ENCODE measurements at regions not wholly inside any gene's neighbourhood (a gene's known extent, or its start where the extent isn't known, plus 50 kb on each side); places are given as distances from the start of the nearest gene placed in this dataset.

DNA sequence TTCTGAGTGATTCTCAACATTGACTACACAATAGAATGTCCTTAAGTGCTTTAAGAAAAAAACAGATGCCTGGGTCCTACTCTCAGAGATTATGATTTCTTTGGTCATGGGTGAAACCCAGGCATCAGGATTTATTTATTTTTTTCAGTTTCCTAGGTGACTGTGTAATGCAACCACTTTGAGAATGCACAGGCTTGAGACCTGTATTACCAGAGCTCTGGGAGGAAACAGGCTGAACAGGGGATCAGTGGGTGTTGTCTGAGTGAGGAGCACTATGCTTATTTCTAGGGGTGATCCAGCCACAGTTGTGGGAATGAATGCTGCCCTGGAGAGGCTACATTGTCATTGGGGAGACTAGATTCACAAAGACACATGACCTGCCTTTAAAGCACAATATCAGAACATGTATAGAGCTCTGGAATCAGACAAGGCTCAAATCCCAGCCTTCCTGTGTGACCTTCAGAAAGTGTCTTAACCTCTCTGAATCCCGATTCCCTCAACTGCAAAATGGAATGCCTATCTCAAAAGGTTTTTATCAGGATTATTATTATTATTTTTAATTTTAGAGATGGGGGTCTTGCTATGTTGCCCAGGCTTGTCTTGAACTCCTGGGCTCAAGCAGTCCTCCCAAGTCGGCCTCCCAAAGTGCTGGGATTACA is 61.6 kb upstream of the PRPS1 start:
- TF ChIP-seq FOXA1 (IDR thresholded peaks at IDR 0.05) (no peak), TAF1 (conservative IDR thresholded peaks at IDR 0.05) (no peak), HNF4G (IDR thresholded peaks at IDR 0.05) (no peak), RAD21 (IDR thresholded peaks at IDR 0.05) (no peak), YY1 (IDR thresholded peaks at IDR 0.05) (no peak)
- TF ChIP-seq, protein P1, sequence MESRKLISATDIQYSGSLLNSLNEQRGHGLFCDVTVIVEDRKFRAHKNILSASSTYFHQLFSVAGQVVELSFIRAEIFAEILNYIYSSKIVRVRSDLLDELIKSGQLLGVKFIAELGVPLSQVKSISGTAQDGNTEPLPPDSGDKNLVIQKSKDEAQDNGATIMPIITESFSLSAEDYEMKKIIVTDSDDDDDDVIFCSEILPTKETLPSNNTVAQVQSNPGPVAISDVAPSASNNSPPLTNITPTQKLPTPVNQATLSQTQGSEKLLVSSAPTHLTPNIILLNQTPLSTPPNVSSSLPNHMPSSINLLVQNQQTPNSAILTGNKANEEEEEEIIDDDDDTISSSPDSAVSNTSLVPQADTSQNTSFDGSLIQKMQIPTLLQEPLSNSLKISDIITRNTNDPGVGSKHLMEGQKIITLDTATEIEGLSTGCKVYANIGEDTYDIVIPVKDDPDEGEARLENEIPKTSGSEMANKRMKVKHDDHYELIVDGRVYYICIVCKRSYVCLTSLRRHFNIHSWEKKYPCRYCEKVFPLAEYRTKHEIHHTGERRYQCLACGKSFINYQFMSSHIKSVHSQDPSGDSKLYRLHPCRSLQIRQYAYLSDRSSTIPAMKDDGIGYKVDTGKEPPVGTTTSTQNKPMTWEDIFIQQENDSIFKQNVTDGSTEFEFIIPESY (IDR thresholded peaks at IDR 0.05) = no peak
- TF ChIP-seq, protein P2, sequence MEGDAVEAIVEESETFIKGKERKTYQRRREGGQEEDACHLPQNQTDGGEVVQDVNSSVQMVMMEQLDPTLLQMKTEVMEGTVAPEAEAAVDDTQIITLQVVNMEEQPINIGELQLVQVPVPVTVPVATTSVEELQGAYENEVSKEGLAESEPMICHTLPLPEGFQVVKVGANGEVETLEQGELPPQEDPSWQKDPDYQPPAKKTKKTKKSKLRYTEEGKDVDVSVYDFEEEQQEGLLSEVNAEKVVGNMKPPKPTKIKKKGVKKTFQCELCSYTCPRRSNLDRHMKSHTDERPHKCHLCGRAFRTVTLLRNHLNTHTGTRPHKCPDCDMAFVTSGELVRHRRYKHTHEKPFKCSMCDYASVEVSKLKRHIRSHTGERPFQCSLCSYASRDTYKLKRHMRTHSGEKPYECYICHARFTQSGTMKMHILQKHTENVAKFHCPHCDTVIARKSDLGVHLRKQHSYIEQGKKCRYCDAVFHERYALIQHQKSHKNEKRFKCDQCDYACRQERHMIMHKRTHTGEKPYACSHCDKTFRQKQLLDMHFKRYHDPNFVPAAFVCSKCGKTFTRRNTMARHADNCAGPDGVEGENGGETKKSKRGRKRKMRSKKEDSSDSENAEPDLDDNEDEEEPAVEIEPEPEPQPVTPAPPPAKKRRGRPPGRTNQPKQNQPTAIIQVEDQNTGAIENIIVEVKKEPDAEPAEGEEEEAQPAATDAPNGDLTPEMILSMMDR (IDR thresholded peaks at IDR 0.05; ENCODE audit: low read depth, low read length, missing input control) = no peak
- 80% methylated on average over 2 of the region's 2 CpGs for WGBS
- no peak for DNase-seq (ENCODE audit: low spot score)

DNA sequence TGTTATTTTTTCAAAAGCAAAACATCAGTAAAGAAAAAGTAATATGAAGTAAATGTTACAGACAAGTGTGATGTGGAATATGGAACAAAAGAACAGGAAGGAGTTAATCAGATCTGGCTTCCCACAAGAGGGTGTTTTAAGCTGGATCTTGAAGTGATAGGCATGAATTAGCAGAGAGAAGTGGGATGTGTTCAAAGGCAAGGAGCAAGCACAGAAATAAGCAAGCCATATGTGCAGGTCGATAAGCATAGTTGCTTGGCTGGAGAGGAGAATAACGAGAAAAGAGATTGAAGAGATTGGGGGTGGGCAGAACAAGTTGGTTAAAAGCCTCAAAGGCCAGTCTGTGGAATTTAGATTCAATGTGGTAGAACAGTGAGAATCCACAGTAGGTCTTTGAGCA is 60.9 kb upstream of the PRPS1 start:
- WGBS = 57% methylated on average over 2 of the region's 2 CpGs
- TF ChIP-seq HNF4G (IDR thresholded peaks at IDR 0.05) (no peak), YY1 (IDR thresholded peaks at IDR 0.05) (no peak), EGR1 (IDR thresholded peaks at IDR 0.05; ENCODE audit: low read depth in 2 of 2) (no peak), RAD21 (IDR thresholded peaks at IDR 0.05) (no peak), HNF4A (conservative IDR thresholded peaks at IDR 0.05) (no peak)
- TF ChIP-seq, protein P3, sequence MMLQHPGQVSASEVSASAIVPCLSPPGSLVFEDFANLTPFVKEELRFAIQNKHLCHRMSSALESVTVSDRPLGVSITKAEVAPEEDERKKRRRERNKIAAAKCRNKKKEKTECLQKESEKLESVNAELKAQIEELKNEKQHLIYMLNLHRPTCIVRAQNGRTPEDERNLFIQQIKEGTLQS (IDR thresholded peaks at IDR 0.05) = no peak
- Histone ChIP-seq H3K27me3 (ENCODE audit: control insufficient read depth in 4 of 4, insufficient read depth in 4 of 4, low read length in 3 of 4) (no peaks in the 10 kb centered on the region), H3K27ac (ENCODE audit: low read depth in 1 of 2, low read length in 2 of 2) (no peak overlapping the region), H3K9ac (ENCODE audit: low read depth in 1 of 2, low read length in 2 of 2) (no peak overlapping the region), H3K4me1 (ENCODE audit: control insufficient read depth in 4 of 4, insufficient read depth in 4 of 4, low read length in 3 of 4) (no peaks in the 10 kb centered on the region), H3K36me3 (ENCODE audit: control insufficient read depth in 4 of 4, insufficient read depth in 3 of 4, low read depth in 1 of 4, low read length in 3 of 4) (no peaks in the 10 kb centered on the region), H3K4me3 (ENCODE audit: low read depth in 1 of 3, low read length in 3 of 3) (no peak overlapping the region), H3K9me3 (ENCODE audit: control insufficient read depth in 4 of 4, low read length in 3 of 4) (no peaks in the 10 kb centered on the region)
- DNase-seq (ENCODE audit: low spot score) = no peak

More for the DNA sequence above, 61.6 kb upstream of the PRPS1 start:
- no peak overlapping the region for H3K27ac ChIP-seq (ENCODE audit: low read depth in 1 of 2, low read length in 2 of 2)
- H3K27me3 ChIP-seq (ENCODE audit: control insufficient read depth in 4 of 4, insufficient read depth in 4 of 4, low read length in 3 of 4) = no peaks in the 10 kb centered on the region
- no peaks in the 10 kb centered on the region for H3K36me3 ChIP-seq (ENCODE audit: control insufficient read depth in 4 of 4, insufficient read depth in 3 of 4, low read depth in 1 of 4, low read length in 3 of 4)
- H3K9me3 ChIP-seq (ENCODE audit: control insufficient read depth in 4 of 4, low read length in 3 of 4) = no peaks in the 10 kb centered on the region
- H3K4me3 ChIP-seq (ENCODE audit: low read depth in 1 of 3, low read length in 3 of 3) = no peak overlapping the region
- H3K4me1 ChIP-seq (ENCODE audit: control insufficient read depth in 4 of 4, insufficient read depth in 4 of 4, low read length in 3 of 4) = no peaks in the 10 kb centered on the region
- no peak overlapping the region for H3K9ac ChIP-seq (ENCODE audit: low read depth in 1 of 2, low read length in 2 of 2)

DNA sequence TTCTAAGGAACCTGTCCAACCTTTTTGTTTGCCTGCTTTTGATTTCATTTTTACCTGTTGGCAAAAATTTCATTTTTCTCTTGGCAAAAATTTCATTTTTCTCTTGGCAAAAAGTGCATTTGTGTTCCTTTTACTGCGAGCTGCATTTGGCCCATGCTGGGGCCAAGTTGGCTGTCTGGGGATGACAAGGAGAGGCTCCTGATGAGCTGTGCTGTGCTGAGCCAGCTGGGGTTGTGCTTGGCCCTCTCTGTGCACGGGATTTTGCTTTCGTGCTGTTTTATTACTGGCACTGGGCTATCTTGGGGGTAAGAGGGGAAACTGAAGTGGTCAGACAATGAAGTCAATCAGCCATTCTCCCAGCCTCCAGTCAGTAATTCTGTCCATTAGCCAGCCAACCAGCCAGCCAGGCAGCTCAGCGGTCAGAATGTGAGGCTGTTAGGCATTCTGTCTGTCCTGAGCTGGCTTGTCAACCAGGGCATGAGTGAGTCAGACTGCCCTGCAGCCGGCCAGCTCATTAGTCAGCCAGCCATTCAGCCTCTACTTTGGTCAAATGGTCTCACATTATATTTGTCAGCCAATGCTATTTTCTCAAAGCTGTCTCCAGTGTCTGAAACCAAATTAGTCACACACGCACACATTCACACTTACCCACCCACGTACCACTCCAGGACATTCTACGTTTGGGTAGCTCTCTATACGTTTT is 56.9 kb upstream of the PRPS1 start:
- WGBS = 89% methylated on average over 9 of the region's 9 CpGs

More for the DNA sequence above, 56.9 kb upstream of the PRPS1 start:
- Histone ChIP-seq H3K4me1 (ENCODE audit: control insufficient read depth in 4 of 4, insufficient read depth in 4 of 4, low read length in 3 of 4) (no peaks in the 10 kb centered on the region), H3K4me3 (ENCODE audit: low read depth in 1 of 3, low read length in 3 of 3) (no peak overlapping the region), H3K9ac (ENCODE audit: low read depth in 1 of 2, low read length in 2 of 2) (no peak overlapping the region), H3K27ac (ENCODE audit: low read depth in 1 of 2, low read length in 2 of 2) (no peak overlapping the region), H3K27me3 (ENCODE audit: control insufficient read depth in 4 of 4, insufficient read depth in 4 of 4, low read length in 3 of 4) (peaks cover 0 to 3% (median 0%) of the 10 kb centered on the region in 4 donors), H3K9me3 (ENCODE audit: control insufficient read depth in 4 of 4, low read length in 3 of 4) (no peaks in the 10 kb centered on the region), H3K36me3 (ENCODE audit: control insufficient read depth in 4 of 4, insufficient read depth in 3 of 4, low read depth in 1 of 4, low read length in 3 of 4) (no peaks in the 10 kb centered on the region)
- TF ChIP-seq TAF1 (conservative IDR thresholded peaks at IDR 0.05) (no peak), FOXA2 (IDR thresholded peaks at IDR 0.05) (no peak), FOXA1 (IDR thresholded peaks at IDR 0.05) (no peak)
- TF ChIP-seq, protein P2 (IDR thresholded peaks at IDR 0.05; ENCODE audit: low read depth, low read length, missing input control) = no peak
- no peak for DNase-seq (ENCODE audit: low spot score)

All from liver (tissue), 8 donors.